ENCODE measurements at regions not wholly inside any gene's neighbourhood (a gene's known extent, or its start where the extent isn't known, plus 50 kb on each side); places are given as distances from the start of the nearest gene placed in this dataset.

- TF ChIP-seq CTCF (conservative IDR thresholded peaks at IDR 0.05 in 1 of 2, IDR thresholded peaks at IDR 0.05 in 1 of 2; ENCODE audit: low read depth in 1 of 2, low read length in 2 of 2) (no peak), EZH2 (IDR thresholded peaks at IDR 0.05; ENCODE audit: low read length, missing control alignments) (no peak)
These were observed 671.9 kb downstream of the IRS1 start for GRCh38 chr2:226127682-226128081.
